Stomach (tissue), 4 donors: ENCODE measurements at regions not wholly inside any gene's neighbourhood (a gene's known extent, or its start where the extent isn't known, plus 50 kb on each side); places are given as distances from the start of the nearest gene placed in this dataset.

ENCODE experiments used
- CTCF ChIP-seq, 7 experiments: fragments of 450-650 bp in 4 of 7; fragments of 200-600 bp in 3 of 7; sonication (generic) in 3 of 7; IDR thresholded peaks; one replicate each; pipeline ENCODE4 v1.5.1; 2016 to 2019; ENCODE audit warnings: antibody characterized with exemption in 7 of 7, control low read depth in 2 of 7, mild to moderate bottlenecking in 1 of 7
- POLR2A ChIP-seq, 4 donors: fragments of 450-650 bp; IDR thresholded peaks; one replicate each; pipeline ENCODE4 v1.6.1; 2016; ENCODE audit warnings: antibody characterized with exemption in 4 of 4, control low read depth in 2 of 4, mild to moderate bottlenecking in 1 of 4, moderate library complexity in 1 of 4
- POLR2AphosphoS5 ChIP-seq, 3 donors: sonication (generic); formaldehyde crosslinking; IDR thresholded peaks; one replicate each; pipeline ENCODE4 v1.6.1; 2016; ENCODE audit warnings: antibody characterized with exemption in 3 of 3

- no peak for TF ChIP-seq POLR2A (IDR thresholded peaks at IDR 0.05)
- no peak for TF ChIP-seq CTCF (IDR thresholded peaks at IDR 0.05)
- TF ChIP-seq POLR2AphosphoS5 (IDR thresholded peaks at IDR 0.05) = no peak
These were observed 55.9 kb upstream of the NT5C1B start for GRCh38 chr2:18645315-18645714.
